22Rv1 (cell line): ENCODE measurements at regions not wholly inside any gene's neighbourhood (a gene's known extent, or its start where the extent isn't known, plus 50 kb on each side); places are given as distances from the start of the nearest gene placed in this dataset.

Experiments
- CTCF ChIP-seq: fragments of 450-650 bp; IDR thresholded peaks from 2 replicates; pipeline ENCODE4 v1.5.1; 2017; ENCODE audit warnings: mild to moderate bottlenecking
- ZFX ChIP-seq: fragments of 450-650 bp; IDR thresholded peaks from 2 replicates; pipeline ENCODE4 v1.6.1; 2017; ENCODE audit warnings: antibody characterized with exemption, borderline replicate concordance

GRCh38 chr15:97196048-97197014, 764.2 kb upstream of the ARRDC4 start:
- TF ChIP-seq CTCF: no peak
- no peak for TF ChIP-seq ZFX
